ENCODE measurements at regions not wholly inside any gene's neighbourhood (a gene's known extent, or its start where the extent isn't known, plus 50 kb on each side); places are given as distances from the start of the nearest gene placed in this dataset.

- no peak overlapping the region for H3K4me3 ChIP-seq (ENCODE audit: low read depth, low read length)
- no peak for TF ChIP-seq CTCF (IDR thresholded peaks at IDR 0.05; ENCODE audit: low read depth, low read length)
- in situ Hi-C loops (cut with HindIII; ENCODE audit: low sequenced_read_pairs), result no loop called here
- no peak for DNase-seq (ENCODE audit: low read depth, low spot score)
Measured at GRCh38 chr5:61251874-61252642, 80.0 kb upstream of the ZSWIM6 start.

DNA sequence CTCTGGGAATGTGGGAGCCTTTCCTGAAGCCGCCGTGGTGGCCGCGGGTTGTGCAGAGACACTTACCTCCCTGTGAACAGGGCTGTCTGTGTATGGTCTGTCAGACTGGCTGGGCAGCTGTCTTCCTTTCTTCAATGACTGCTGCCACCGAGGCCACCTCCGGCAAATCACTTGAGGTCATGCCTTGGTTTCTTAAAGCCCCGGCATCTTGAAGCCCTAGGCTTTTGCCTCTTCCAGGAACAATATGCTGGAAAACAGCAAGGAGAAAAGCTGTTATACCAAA is 79.5 kb upstream of the ZSWIM6 start:
- TF ChIP-seq CTCF (IDR thresholded peaks at IDR 0.05; ENCODE audit: low read depth, low read length), result no peak
- H3K4me3 ChIP-seq (ENCODE audit: low read depth, low read length), result no peak overlapping the region
- in situ Hi-C loops (cut with HindIII; ENCODE audit: low sequenced_read_pairs), result no loop called here
- DNase-seq (ENCODE audit: low read depth, low spot score), result no peak

DNA sequence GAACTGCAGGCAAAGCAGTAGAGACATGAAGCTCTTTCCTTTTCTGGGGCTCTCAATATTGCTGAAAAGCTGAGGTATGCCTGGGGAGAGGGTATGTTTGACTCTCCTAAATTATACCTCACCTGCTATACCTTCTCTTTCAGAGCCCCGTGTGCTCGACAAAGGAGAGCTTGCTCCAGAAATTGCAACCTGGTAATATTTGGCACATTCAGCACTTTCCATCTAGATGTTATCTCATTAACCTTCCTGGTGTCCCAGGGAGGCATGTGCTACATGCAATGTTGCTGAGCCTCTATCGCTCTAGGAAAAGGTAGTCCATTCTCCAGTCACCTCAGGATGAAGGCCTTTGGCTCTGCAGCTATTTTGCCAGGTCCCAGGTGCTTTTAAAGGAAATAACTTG is 78.5 kb upstream of the ZSWIM6 start:
- in situ Hi-C loops (cut with HindIII; ENCODE audit: low sequenced_read_pairs), result no loop called here
- DNase-seq (ENCODE audit: low read depth, low spot score), result no peak
- no peak overlapping the region for H3K4me3 ChIP-seq (ENCODE audit: low read depth, low read length)
- no peak for TF ChIP-seq CTCF (IDR thresholded peaks at IDR 0.05; ENCODE audit: low read depth, low read length)

GRCh38 chr5:61254969-61255555 is 77.0 kb upstream of the ZSWIM6 start:
- no peak for DNase-seq (ENCODE audit: low read depth, low spot score)
- TF ChIP-seq CTCF (IDR thresholded peaks at IDR 0.05; ENCODE audit: low read depth, low read length), result no peak
- in situ Hi-C loops (cut with HindIII; ENCODE audit: low sequenced_read_pairs), result no loop called here
- no peak overlapping the region for H3K4me3 ChIP-seq (ENCODE audit: low read depth, low read length)

- no peak overlapping the region for H3K4me3 ChIP-seq (ENCODE audit: low read depth, low read length)
- in situ Hi-C loops (cut with HindIII; ENCODE audit: low sequenced_read_pairs), result no loop called here
- peak; percentile 25 for DNase-seq (ENCODE audit: low read depth, low spot score)
- no peak for TF ChIP-seq CTCF (IDR thresholded peaks at IDR 0.05; ENCODE audit: low read depth, low read length)
Measured at GRCh38 chr5:61256474-61256873, 75.6 kb upstream of the ZSWIM6 start.

DNA sequence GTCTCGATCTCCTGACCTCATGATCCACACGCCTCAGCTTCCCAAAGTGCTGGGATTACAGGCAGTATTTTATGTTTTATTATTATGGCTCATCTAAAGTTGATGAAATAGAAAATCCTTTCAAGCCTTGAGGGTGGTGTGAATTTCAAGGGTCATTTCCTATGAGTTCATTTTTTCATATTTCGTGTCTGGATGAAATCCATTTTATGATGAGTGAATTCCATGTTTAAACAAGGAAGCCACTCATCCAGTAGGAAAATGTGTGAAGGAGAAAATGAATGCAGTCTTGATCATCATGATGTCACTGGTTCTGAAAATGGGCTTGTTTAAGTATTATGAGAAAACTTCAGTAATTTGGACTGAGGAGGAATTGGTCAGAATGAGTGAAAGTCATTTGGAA is 74.6 kb upstream of the ZSWIM6 start:
- in situ Hi-C loops (cut with HindIII; ENCODE audit: low sequenced_read_pairs), result no loop called here
- TF ChIP-seq CTCF (IDR thresholded peaks at IDR 0.05; ENCODE audit: low read depth, low read length), result no peak
- H3K4me3 ChIP-seq (ENCODE audit: low read depth, low read length), result no peak overlapping the region
- DNase-seq (ENCODE audit: low read depth, low spot score), result no peak
